ENCODE measurements at regions not wholly inside any gene's neighbourhood (a gene's known extent, or its start where the extent isn't known, plus 50 kb on each side); places are given as distances from the start of the nearest gene placed in this dataset.

- no peak for TF ChIP-seq CTCF (optimal IDR thresholded peaks at IDR 0.05 in 1 of 3, IDR thresholded peaks at IDR 0.05 in 1 of 3, conservative IDR thresholded peaks at IDR 0.05 in 1 of 3; ENCODE audit: extremely low read depth in 1 of 3, insufficient read depth in 2 of 3, low read length in 3 of 3)
- no peak for TF ChIP-seq EZH2 (IDR thresholded peaks at IDR 0.05; ENCODE audit: low read length)
Measured at GRCh38 chr6:154672086-154672485, 61.1 kb upstream of the SCAF8 start.
